ENCODE measurements at regions not wholly inside any gene's neighbourhood (a gene's known extent, or its start where the extent isn't known, plus 50 kb on each side); places are given as distances from the start of the nearest gene placed in this dataset.

- H3K36me3 ChIP-seq = no peaks in the 10 kb centered on the region
- H3K9me3 ChIP-seq = no peaks in the 10 kb centered on the region
- no peak overlapping the region for H3K27ac ChIP-seq
- TF ChIP-seq POLR2A (IDR thresholded peaks at IDR 0.05) = no peak
- no peak for TF ChIP-seq CTCF (IDR thresholded peaks at IDR 0.05 in 4 of 5, conservative IDR thresholded peaks at IDR 0.05 in 1 of 5)
- no peaks in the 10 kb centered on the region for H3K4me1 ChIP-seq
- in situ Hi-C loops (cut with MboI; ENCODE audit: low sequenced_read_pairs in 4 of 4) = no loop called here
- DNase-seq (no peak), ATAC-seq (no peak)
- intact Hi-C loops (cut with DNase I; ENCODE audit: low total_unique reads) = no loop called here
- H3K4me3 ChIP-seq = no peak overlapping the region
- no peaks in the 10 kb centered on the region for H3K27me3 ChIP-seq
These were observed 72.8 kb upstream of the MAPK10 start for GRCh38 chr4:86432559-86433134.

DNA sequence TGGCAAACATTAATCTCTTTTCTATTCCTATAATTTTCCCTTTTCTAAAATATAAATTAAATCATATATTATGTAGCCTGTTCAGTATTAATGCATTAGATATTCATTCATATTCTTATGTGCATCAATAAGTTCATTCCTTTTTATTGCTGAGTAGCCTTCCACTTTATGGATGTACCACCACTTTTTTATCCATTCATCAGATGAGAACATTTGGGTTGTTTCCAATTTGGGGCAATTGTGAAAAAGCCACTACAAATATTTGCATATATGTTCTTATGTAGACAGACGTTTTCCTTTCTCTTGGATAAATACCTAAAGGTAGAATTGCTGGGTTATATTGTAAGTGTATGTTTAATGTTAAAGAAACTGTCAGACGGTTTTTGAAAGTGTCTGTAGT is 79.4 kb upstream of the MAPK10 start:
- no peak for TF ChIP-seq CTCF (IDR thresholded peaks at IDR 0.05 in 4 of 5, conservative IDR thresholded peaks at IDR 0.05 in 1 of 5)
- TF ChIP-seq POLR2A (IDR thresholded peaks at IDR 0.05) = no peak
- Histone ChIP-seq H3K27me3 (no peaks in the 10 kb centered on the region), H3K36me3 (no peaks in the 10 kb centered on the region), H3K4me3 (no peak overlapping the region), H3K9me3 (no peaks in the 10 kb centered on the region), H3K27ac (no peak overlapping the region), H3K4me1 (no peaks in the 10 kb centered on the region)
- in situ Hi-C loops (cut with MboI; ENCODE audit: low sequenced_read_pairs in 4 of 4) = no loop called here
- ATAC-seq (no peak), DNase-seq (no peak)
- intact Hi-C loops (cut with DNase I; ENCODE audit: low total_unique reads) = no loop called here

GRCh38 chr4:86441175-86441936 is 81.5 kb upstream of the MAPK10 start:
- H3K36me3 ChIP-seq = no peaks in the 10 kb centered on the region
- no peaks in the 10 kb centered on the region for H3K4me1 ChIP-seq
- in situ Hi-C loops (cut with MboI; ENCODE audit: low sequenced_read_pairs in 4 of 4) = no loop called here
- H3K27ac ChIP-seq = no peak overlapping the region
- DNase-seq = no peak
- H3K9me3 ChIP-seq = no peaks in the 10 kb centered on the region
- H3K4me3 ChIP-seq = no peak overlapping the region
- TF ChIP-seq POLR2A (IDR thresholded peaks at IDR 0.05) (no peak), CTCF (IDR thresholded peaks at IDR 0.05 in 4 of 5, conservative IDR thresholded peaks at IDR 0.05 in 1 of 5) (no peak)
- no peaks in the 10 kb centered on the region for H3K27me3 ChIP-seq
- intact Hi-C loops (cut with DNase I; ENCODE audit: low total_unique reads) = no loop called here
- ATAC-seq = no peak

DNA sequence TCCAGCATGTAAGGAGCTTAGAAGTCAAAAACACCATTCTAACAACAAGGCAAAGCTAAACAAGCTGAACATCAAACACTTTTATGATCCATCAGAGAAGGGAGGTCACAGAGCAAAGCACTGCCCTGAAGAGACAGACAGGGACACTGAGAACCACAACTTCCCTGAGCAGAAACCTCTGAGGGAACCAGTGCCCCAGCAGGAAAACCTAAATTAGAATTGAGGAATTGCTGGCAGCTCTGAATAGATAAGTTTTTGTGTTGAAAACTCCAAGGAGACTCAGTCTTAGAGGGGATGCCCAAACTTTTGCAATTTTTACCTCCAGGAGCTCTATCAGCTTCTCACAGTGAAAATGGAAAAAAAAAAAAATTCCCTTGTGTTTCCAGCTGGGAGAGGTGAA is 83.0 kb upstream of the MAPK10 start:
- in situ Hi-C loops (cut with MboI; ENCODE audit: low sequenced_read_pairs in 4 of 4) (no loop called here), intact Hi-C loops (cut with DNase I; ENCODE audit: low total_unique reads) (no loop called here)
- Histone ChIP-seq H3K27ac (no peak overlapping the region), H3K4me1 (no peaks in the 10 kb centered on the region), H3K27me3 (no peaks in the 10 kb centered on the region), H3K36me3 (no peaks in the 10 kb centered on the region), H3K9me3 (no peaks in the 10 kb centered on the region), H3K4me3 (no peak overlapping the region)
- DNase-seq (no peak), ATAC-seq (no peak)
- no peak for TF ChIP-seq POLR2A (IDR thresholded peaks at IDR 0.05)
- TF ChIP-seq CTCF (IDR thresholded peaks at IDR 0.05 in 4 of 5, conservative IDR thresholded peaks at IDR 0.05 in 1 of 5) = no peak
